Anterior cingulate cortex (tissue), 58 donors: ENCODE measurements at regions not wholly inside any gene's neighbourhood (a gene's known extent, or its start where the extent isn't known, plus 50 kb on each side); places are given as distances from the start of the nearest gene placed in this dataset.

Experiments used
- DNase-seq, 58 donors: peaks; one replicate each; lab custom pipeline; 2025; lab: John Stamatoyannopoulos, UW

DNA sequence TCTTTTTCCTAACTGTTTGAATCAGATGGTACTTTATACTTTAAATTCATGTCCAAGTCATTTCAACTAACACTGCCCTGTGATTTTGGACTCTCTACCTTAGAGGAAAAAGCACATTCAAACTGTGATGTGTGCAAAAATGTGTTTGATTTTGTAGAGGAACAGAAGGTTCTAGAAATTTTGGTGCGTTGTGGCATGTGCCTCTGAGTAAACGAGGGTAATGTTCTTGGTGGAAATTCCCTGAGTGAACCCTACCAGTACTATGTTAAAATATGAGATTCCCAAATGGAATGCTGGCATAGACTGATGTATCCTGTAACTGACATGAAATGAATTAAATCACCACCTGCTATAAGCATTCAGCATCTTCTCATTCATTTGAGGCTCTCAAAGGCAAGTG is 901.9 kb upstream of the KLHL29 start:
- DNase-seq, result no peak

GRCh38 chr2:22485486-22485885 is 899.5 kb upstream of the KLHL29 start:
- DNase-seq, result no peak

GRCh38 chr2:22486343-22486742 is 898.6 kb upstream of the KLHL29 start:
- no peak for DNase-seq

DNA sequence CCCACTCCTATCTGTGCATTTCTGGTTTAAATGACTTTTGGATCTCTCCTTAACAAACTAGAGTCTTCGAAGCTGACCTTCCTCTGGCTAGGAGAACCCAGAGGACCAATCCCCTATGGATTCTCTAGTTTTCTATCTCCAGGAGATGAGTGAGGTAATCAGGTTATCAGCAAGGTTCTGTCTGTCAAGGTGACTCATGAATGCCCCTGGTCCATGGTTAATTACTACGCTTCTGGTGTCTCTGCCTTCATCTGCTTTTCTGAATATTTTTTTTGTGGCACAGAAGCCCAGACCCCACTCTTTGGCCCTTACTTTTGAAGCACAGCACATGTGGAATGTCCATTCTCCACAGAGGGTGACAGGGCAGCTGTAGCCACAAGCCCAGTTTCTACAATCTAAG is 897.9 kb upstream of the KLHL29 start:
- DNase-seq, result no peak

DNA sequence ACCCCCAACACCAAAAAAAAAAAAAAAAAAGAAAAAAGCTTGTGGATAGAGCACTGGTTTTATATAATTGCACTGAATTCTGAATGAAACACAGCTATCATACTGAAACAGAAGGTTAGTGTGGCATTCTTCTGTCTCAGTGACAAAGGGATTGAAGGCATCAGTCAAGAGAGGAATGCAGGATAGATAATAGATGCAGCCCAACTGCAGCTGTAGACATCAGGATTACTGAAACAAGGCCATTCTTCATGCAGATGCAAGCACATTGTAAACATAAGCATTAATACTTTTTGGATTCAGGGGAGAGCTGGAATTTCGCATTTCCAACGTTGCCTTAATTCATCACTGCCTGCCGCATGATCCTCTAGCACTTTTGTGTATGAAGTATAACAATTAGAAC is 897.4 kb upstream of the KLHL29 start:
- DNase-seq, result no peak

GRCh38 chr2:22491442-22491841 is 893.5 kb upstream of the KLHL29 start:
- DNase-seq, result no peak

DNA sequence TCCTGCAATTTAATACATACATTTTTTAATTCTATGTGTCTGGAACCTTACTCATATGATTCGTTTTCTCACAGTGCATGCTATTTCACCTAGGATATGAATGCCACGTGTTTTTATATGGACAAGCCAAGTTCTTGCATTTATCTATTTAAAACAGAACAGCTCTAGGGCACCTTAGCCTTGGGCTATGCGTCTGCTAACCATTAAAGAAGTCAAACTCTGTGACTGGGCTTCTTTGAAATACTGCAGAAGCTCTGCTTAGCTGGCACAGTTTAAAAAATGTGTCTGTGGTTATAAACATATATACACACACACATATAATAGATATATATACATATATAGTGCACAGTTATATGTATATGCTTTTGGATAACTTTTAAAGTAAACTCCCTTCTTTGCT is 890.8 kb upstream of the KLHL29 start:
- DNase-seq, result no peak

- no peak for DNase-seq
Measured at GRCh38 chr2:22497064-22497463, 887.9 kb upstream of the KLHL29 start.

DNA sequence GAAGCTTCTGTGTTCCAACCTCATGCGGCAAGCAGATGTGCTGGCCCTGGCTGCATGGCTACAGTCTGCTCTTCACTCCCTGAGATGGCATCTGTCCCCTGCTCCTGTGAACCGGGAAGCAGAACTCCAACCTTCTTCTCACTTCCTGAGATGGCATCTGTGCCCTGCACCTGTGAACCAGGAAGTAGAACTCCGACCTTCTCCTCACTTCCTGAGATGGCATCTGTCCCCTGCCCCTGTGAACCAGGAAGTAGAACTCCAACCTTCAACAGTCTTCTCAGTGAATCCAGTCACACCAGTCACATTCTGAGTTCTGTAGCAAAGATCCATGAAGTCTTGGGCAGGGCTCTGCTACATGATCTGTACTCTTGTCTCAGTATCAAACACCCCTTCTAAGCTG is 887.2 kb upstream of the KLHL29 start:
- DNase-seq, result no peak

GRCh38 chr2:22499082-22499839 is 885.7 kb upstream of the KLHL29 start:
- DNase-seq, result peak in 24 of 58 donors; percentile 1 to 64 (median 12)

- DNase-seq, result peak in 13 of 58 donors; percentile 1 to 54 (median 8)
Measured at GRCh38 chr2:22500555-22500935, 884.4 kb upstream of the KLHL29 start.

DNA sequence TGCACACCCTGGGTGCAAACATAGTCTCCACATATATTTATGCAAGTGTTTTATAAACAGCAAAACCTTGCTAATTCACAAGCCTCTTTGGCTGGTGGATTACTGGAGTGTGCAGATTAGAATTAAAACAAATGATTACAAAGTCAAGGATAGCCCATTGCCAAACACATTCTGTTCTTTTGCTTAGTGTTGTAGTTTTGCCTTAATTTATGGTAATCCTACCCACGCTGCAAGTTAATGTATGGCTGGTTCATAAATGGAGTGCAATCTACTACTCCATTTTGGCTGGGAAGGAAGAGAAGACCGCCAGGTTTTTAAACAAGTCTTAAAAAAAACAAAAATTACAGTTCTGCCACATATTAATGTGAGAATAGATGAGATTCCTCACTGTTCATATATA is 883.1 kb upstream of the KLHL29 start:
- DNase-seq, result peak in 1 of 58 donors; percentile 21

GRCh38 chr2:22513563-22513962 is 871.4 kb upstream of the KLHL29 start:
- DNase-seq, result no peak

- DNase-seq, result no peak
Measured at GRCh38 chr2:22517141-22517540, 867.8 kb upstream of the KLHL29 start.

DNA sequence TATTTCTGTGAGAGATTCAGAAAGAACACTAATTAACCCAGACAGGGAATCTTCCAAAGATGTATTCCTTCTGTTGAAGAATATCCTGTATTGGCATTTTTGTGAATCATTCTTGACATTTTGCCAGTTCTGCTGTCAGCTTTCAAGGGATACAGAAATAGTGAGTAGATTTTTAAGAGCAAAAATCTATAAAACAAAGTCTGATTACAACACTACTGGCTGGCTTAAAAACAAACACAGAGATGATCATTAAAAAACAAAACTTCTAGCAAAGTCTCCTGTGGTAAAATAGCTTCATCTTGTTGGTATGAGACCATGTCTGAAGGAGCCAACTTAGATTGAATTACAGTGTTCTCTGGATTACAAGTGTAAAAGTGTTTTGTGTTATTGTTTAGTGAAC is 866.3 kb upstream of the KLHL29 start:
- no peak for DNase-seq

DNA sequence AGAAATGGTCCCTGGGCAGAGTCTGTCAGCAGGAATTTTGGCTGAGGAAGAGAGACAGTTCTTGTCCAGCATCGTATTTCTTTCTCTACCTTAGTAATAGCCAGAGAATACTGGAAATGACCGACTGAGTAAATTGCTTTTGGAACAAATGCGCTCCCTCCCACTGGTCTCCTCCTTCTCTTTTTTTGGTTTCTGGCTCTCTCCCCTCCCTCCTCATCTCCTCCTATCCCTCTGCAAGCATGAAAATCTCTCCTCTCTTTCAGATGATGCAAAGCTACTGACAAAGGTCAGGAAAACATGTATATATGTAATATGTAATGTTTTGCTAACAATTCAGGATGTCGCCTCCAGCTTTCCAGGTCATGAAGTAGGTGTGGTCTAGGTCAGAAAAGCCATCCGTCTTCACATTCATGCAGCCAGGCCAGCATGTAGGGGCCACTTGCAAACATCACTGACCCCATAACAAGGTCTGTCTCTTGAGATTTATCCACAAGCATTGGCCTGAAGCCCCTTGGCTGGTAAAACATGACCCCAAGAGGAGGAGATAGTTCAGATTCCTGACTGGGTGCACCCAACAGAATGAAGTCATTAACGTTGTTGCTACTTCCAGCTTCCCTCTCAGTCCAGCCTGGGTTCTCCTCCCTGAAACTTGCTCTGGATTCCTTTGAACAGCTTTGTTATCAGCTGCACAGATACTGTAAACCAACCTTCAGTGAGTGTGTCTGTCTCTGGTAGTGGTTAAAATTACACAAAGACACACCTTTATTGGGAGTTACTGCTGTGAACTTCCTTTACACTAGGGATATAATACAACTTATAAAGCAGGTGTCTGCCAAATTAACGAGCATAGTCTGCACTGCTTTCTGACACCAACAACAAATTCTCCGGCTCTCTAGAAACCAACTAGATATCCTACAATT is 864.4 kb upstream of the KLHL29 start:
- no peak for DNase-seq

DNA sequence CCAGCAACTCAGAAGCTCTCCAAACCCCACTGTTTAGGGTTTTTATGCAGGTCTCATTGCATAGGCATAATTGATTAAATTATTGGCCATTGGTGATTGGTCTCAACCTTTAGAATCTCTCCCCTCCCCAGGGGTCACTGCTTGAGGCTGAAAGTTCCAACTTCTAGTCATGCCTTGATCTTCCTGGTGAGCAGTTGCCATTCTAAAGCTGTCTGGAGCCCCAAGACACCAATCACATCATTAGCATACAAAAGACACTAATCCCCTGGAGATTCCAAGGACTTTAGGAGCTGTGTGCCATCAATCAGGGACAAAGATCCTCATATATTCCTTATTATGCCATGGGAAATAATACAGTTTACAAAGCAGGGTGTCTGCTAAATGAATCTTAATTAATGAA is 863.4 kb upstream of the KLHL29 start:
- DNase-seq, result no peak

DNA sequence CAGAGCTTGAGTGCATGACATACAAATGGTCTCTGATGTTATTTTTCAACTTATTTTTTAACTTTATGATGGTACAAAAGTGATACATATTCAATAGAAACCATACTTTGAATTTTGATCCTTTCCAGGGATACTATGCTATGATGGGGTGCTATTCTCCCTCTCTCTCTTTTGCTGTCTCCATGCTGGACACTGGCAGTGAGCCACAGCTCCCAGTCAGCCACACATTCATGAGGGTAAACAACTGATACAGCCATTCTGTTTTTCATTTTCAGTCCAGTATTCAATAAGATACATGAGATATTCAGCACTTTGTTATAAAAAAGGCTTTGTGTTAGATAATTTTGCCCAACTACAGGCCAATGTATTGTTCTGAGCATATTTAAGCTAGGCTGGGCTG is 859.3 kb upstream of the KLHL29 start:
- peak in 4 of 58 donors; percentile 3 to 62 (median 8) for DNase-seq

DNA sequence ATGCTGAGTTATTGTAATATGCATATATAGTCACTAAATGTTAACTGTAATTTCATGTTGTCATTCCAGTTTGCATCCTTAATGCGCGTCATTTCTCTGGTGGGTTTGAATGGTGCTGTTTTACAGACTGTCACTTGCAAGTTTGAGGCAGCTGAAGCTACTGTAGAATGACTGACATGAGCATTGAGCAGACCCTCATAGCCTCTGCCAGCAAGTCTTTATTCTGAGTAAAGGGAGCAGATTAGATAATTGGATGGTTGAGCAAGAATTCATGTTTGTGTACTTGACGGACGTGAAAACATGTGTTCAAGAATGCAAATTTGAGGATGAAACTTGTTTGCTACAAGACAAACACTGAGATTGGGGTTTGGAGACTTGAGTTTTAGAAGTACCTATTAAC is 854.8 kb upstream of the KLHL29 start:
- DNase-seq, result no peak

GRCh38 chr2:22536133-22536532 is 848.8 kb upstream of the KLHL29 start:
- no peak for DNase-seq

GRCh38 chr2:22554453-22554852 is 830.5 kb upstream of the KLHL29 start:
- no peak for DNase-seq

- no peak for DNase-seq
Measured at GRCh38 chr2:22557406-22557805, 827.6 kb upstream of the KLHL29 start.
